ENCODE measurements at regions not wholly inside any gene's neighbourhood (a gene's known extent, or its start where the extent isn't known, plus 50 kb on each side); places are given as distances from the start of the nearest gene placed in this dataset.

GRCh38 chr6:167653561-167653960, 173.2 kb upstream of the AFDN start:
- H2AFZ ChIP-seq (ENCODE audit: low read depth, low read length) = no peak overlapping the region
- no peaks in the 10 kb centered on the region for H3K27me3 ChIP-seq (ENCODE audit: insufficient read depth, low read length)
- H3K36me3 ChIP-seq (ENCODE audit: insufficient read depth, low read length) = no peaks in the 10 kb centered on the region
- no peak overlapping the region for H3K4me3 ChIP-seq (ENCODE audit: low read length)
- H3K4me1 ChIP-seq (ENCODE audit: insufficient read depth, low read length) = peaks cover 5% of the 10 kb centered on the region
- H3K9me3 ChIP-seq (ENCODE audit: low read length) = peaks cover 9% of the 10 kb centered on the region

- Histone ChIP-seq H3K9me3 (ENCODE audit: low read length) (peaks cover 9% of the 10 kb centered on the region), H3K4me3 (ENCODE audit: low read length) (no peak overlapping the region), H3K4me1 (ENCODE audit: insufficient read depth, low read length) (peaks cover 10% of the 10 kb centered on the region)
Measured at GRCh38 chr6:167654389-167654788, 172.3 kb upstream of the AFDN start.

GRCh38 chr6:167655174-167655821, 171.4 kb upstream of the AFDN start:
- Histone ChIP-seq H3K36me3 (ENCODE audit: insufficient read depth, low read length) (no peaks in the 10 kb centered on the region), H3K4me1 (ENCODE audit: insufficient read depth, low read length) (peaks cover 12% of the 10 kb centered on the region), H2AFZ (ENCODE audit: low read depth, low read length) (no peak overlapping the region), H3K4me3 (ENCODE audit: low read length) (no peak overlapping the region), H3K9me3 (ENCODE audit: low read length) (peaks cover 9% of the 10 kb centered on the region), H3K27me3 (ENCODE audit: insufficient read depth, low read length) (no peaks in the 10 kb centered on the region)

More at GRCh38 chr6:167654389-167654788, 172.3 kb upstream of the AFDN start:
- H3K27me3 ChIP-seq (ENCODE audit: insufficient read depth, low read length) = no peaks in the 10 kb centered on the region
- H2AFZ ChIP-seq (ENCODE audit: low read depth, low read length) = no peak overlapping the region
- no peaks in the 10 kb centered on the region for H3K36me3 ChIP-seq (ENCODE audit: insufficient read depth, low read length)

- Histone ChIP-seq H3K36me3 (ENCODE audit: insufficient read depth, low read length) (no peaks in the 10 kb centered on the region), H2AFZ (ENCODE audit: low read depth, low read length) (no peak overlapping the region), H3K9me3 (ENCODE audit: low read length) (peaks cover 4% of the 10 kb centered on the region), H3K4me3 (ENCODE audit: low read length) (no peak overlapping the region), H3K4me1 (ENCODE audit: insufficient read depth, low read length) (peaks cover 26% of the 10 kb centered on the region), H3K27me3 (ENCODE audit: insufficient read depth, low read length) (no peaks in the 10 kb centered on the region)
Measured at GRCh38 chr6:167658106-167658505, 168.6 kb upstream of the AFDN start.

- Histone ChIP-seq H3K9me3 (ENCODE audit: low read length) (peaks cover 4% of the 10 kb centered on the region), H3K4me3 (ENCODE audit: low read length) (no peak overlapping the region), H2AFZ (ENCODE audit: low read depth, low read length) (no peak overlapping the region), H3K4me1 (ENCODE audit: insufficient read depth, low read length) (peaks cover 29% of the 10 kb centered on the region), H3K27me3 (ENCODE audit: insufficient read depth, low read length) (no peaks in the 10 kb centered on the region), H3K36me3 (ENCODE audit: insufficient read depth, low read length) (no peaks in the 10 kb centered on the region)
Measured at GRCh38 chr6:167659046-167659445, 167.7 kb upstream of the AFDN start.

DNA sequence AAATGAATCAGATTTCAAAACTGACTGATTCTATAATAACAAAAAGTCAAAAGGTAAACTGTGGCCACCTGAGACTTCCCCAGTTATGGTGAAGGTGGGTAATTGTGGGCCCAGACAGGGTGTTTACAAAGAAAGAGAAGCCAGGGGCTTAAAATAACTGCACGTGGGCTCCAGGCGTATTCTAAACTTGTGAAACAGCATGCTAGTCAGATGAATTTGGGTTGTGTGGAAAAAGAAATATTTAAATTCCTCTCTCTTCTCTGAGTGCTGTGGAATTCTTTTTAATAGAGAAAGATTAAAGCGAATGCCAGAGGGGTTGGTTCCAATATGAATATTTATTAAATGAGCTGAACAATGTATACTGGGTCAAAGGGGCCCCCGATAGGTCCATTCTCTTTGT, 166.3 kb upstream of the AFDN start:
- Histone ChIP-seq H3K36me3 (ENCODE audit: insufficient read depth, low read length) (no peaks in the 10 kb centered on the region), H3K9me3 (ENCODE audit: low read length) (peaks cover 4% of the 10 kb centered on the region), H3K4me1 (ENCODE audit: insufficient read depth, low read length) (peaks cover 43% of the 10 kb centered on the region), H3K4me3 (ENCODE audit: low read length) (no peak overlapping the region), H2AFZ (ENCODE audit: low read depth, low read length) (no peak overlapping the region), H3K27me3 (ENCODE audit: insufficient read depth, low read length) (no peaks in the 10 kb centered on the region)

GRCh38 chr6:167660944-167661551, 165.7 kb upstream of the AFDN start:
- H3K4me3 ChIP-seq (ENCODE audit: low read length) = no peak overlapping the region
- H3K9me3 ChIP-seq (ENCODE audit: low read length) = peaks cover 4% of the 10 kb centered on the region
- H3K27me3 ChIP-seq (ENCODE audit: insufficient read depth, low read length) = no peaks in the 10 kb centered on the region
- no peaks in the 10 kb centered on the region for H3K36me3 ChIP-seq (ENCODE audit: insufficient read depth, low read length)
- no peak overlapping the region for H2AFZ ChIP-seq (ENCODE audit: low read depth, low read length)
- peaks cover 47% of the 10 kb centered on the region for H3K4me1 ChIP-seq (ENCODE audit: insufficient read depth, low read length)

DNA sequence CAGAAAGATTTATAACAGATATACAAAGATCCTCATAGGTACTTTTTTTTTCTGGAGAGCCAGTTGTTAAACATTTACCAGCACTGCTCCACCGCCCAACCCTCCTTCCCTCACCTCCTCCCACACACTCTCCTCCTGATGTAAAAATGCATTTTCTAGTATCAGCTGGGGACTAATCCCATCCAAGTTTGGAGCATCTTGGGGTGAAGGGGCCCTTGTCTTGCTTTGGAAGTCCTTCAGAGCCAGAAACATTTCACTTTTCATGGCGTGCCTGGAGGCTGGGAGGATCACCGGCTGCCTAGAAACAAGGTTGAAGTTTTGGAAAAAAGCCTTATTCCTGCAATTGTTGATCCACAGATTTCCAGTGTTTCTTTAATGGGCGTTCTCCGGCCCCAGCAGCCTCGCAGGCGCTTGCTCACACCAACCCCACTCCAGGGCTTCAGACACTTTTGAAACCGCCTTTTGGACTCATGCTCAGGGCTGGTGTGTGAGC, 165.1 kb upstream of the AFDN start:
- H3K27me3 ChIP-seq (ENCODE audit: insufficient read depth, low read length) = no peaks in the 10 kb centered on the region
- no peak overlapping the region for H2AFZ ChIP-seq (ENCODE audit: low read depth, low read length)
- H3K9me3 ChIP-seq (ENCODE audit: low read length) = peaks cover 4% of the 10 kb centered on the region
- H3K4me1 ChIP-seq (ENCODE audit: insufficient read depth, low read length) = peaks cover 53% of the 10 kb centered on the region
- H3K4me3 ChIP-seq (ENCODE audit: low read length) = no peak overlapping the region
- H3K36me3 ChIP-seq (ENCODE audit: insufficient read depth, low read length) = no peaks in the 10 kb centered on the region

DNA sequence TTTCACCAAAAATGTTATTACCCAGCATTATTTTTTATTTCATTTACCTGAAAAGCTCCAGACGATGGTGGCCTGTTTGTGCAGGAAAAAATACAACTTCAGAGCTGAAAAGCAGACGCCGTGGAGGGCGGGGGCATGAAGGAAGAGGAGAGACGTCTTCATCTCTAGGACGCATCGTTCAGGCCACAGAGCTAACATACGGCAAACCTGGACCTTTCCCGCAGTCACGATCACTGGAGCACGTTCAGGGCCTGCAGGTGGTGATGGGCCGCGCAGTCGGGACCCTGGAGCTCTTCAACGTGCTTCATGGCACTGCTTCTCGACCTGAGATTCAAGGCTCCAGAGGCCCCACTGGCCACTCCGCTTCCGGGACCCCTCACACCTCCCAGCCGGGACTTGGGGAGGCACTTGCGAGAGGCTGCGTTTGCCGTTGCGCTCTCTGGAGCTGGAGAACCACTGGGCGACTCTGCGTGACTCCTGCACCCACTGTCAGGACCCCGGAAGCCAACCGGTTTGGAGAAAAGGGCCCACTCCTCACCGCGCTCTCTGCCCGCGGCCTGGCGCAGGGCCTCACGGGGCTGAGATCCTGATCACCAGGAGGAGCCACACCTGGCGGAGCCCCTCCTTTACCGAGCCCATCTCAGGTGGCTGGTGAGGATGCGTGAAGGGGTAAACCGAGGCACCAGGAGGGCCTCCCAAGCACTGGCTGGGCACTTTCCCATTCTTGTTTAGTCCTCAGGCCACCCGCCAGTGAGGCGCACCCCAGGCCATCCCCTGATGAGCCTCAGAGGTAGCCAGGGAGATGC, 164.4 kb upstream of the AFDN start:
- Histone ChIP-seq H2AFZ (ENCODE audit: low read depth, low read length) (no peak overlapping the region), H3K36me3 (ENCODE audit: insufficient read depth, low read length) (no peaks in the 10 kb centered on the region), H3K9me3 (ENCODE audit: low read length) (peaks cover 4% of the 10 kb centered on the region), H3K27me3 (ENCODE audit: insufficient read depth, low read length) (no peaks in the 10 kb centered on the region), H3K4me3 (ENCODE audit: low read length) (no peak overlapping the region), H3K4me1 (ENCODE audit: insufficient read depth, low read length) (peaks cover 60% of the 10 kb centered on the region)

GRCh38 chr6:167662881-167663205, 163.9 kb upstream of the AFDN start:
- Histone ChIP-seq H3K27me3 (ENCODE audit: insufficient read depth, low read length) (no peaks in the 10 kb centered on the region), H3K4me1 (ENCODE audit: insufficient read depth, low read length) (peaks cover 65% of the 10 kb centered on the region)

GRCh38 chr6:167663316-167663715, 163.4 kb upstream of the AFDN start:
- H3K4me3 ChIP-seq (ENCODE audit: low read length) = no peak overlapping the region
- H2AFZ ChIP-seq (ENCODE audit: low read depth, low read length) = no peak overlapping the region
- no peaks in the 10 kb centered on the region for H3K27me3 ChIP-seq (ENCODE audit: insufficient read depth, low read length)
- H3K9me3 ChIP-seq (ENCODE audit: low read length) = no peaks in the 10 kb centered on the region
- H3K4me1 ChIP-seq (ENCODE audit: insufficient read depth, low read length) = peaks cover 70% of the 10 kb centered on the region
- H3K36me3 ChIP-seq (ENCODE audit: insufficient read depth, low read length) = no peaks in the 10 kb centered on the region

More at GRCh38 chr6:167662881-167663205, 163.9 kb upstream of the AFDN start:
- Histone ChIP-seq H3K36me3 (ENCODE audit: insufficient read depth, low read length) (no peaks in the 10 kb centered on the region), H2AFZ (ENCODE audit: low read depth, low read length) (no peak overlapping the region), H3K9me3 (ENCODE audit: low read length) (peaks cover 4% of the 10 kb centered on the region), H3K4me3 (ENCODE audit: low read length) (no peak overlapping the region)

DNA sequence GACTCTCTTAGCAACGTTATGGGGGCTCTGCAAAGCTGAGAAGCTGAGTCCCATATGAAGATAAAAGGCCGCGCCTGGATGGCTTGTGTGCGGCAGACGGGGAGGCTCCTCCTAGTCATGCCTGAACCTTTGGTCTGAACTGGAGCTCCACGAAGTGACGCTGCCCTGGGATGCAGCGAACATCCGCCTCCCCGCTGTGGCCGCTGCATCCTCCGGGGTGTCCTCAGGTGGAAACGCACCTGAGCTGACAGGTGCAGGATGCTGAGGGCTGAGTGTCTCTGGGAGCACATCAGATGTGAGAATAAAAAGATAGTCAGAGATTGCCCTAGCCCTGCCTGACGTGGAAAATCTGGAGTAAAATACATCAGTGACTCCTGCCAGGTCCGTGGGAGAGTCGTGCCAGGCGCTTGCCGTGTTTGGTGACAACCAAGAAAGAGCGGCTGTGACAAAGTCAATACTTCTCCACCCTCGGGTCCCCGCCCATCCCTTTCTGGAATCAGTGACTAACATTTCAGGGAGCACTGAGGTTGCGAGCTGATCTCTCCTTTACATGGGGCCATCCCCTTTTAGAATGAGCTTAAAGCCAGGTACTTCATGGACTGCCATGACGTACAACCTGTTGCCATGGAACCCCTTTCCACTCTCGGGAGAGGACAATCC, 162.8 kb upstream of the AFDN start:
- Histone ChIP-seq H3K9me3 (ENCODE audit: low read length) (no peaks in the 10 kb centered on the region), H3K36me3 (ENCODE audit: insufficient read depth, low read length) (no peaks in the 10 kb centered on the region), H3K4me3 (ENCODE audit: low read length) (no peak overlapping the region), H3K27me3 (ENCODE audit: insufficient read depth, low read length) (no peaks in the 10 kb centered on the region), H2AFZ (ENCODE audit: low read depth, low read length) (no peak overlapping the region), H3K4me1 (ENCODE audit: insufficient read depth, low read length) (peaks cover 74% of the 10 kb centered on the region)

All from neuron (in vitro differentiated cells).